ENCODE measurements at regions not wholly inside any gene's neighbourhood (a gene's known extent, or its start where the extent isn't known, plus 50 kb on each side); places are given as distances from the start of the nearest gene placed in this dataset.

DNA sequence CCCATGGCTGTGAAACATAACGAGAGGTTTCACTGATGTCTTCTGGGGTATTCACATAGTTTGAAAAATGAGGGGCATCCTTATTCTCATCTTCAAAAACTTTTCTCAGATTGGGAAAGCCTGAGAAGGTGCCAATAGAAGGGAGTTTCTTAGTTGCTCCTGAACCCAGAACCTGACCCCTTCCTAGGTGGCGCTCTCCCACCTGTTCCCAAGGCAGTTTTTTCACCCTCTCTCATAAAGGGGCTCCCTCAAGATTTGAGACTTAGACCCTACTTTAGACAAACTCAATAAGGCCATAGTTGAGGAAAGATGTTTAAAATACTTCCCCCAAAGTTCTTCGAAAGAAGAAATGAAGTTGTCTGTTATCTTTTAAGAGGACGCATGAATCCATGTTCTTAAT, 142.2 kb downstream of the FGF9 start:
- Histone ChIP-seq H3K27ac (no peak overlapping the region), H3K4me3 (no peak overlapping the region), H3K4me1 (ENCODE audit: control insufficient read depth in 1 of 2, low read depth in 2 of 2) (no peaks in the 10 kb centered on the region), H3K36me3 (no peaks in the 10 kb centered on the region), H3K27me3 (replicated peaks; ENCODE audit: insufficient read depth) (no peaks in the 10 kb centered on the region), H3K9me3 (no peaks in the 10 kb centered on the region)
- ATAC-seq (ENCODE audit: insufficient number of reproducible peaks, low FRiP score, low read depth) (no peak), DNase-seq (ENCODE audit: low spot score) (no peak)
- TF ChIP-seq, protein P1, sequence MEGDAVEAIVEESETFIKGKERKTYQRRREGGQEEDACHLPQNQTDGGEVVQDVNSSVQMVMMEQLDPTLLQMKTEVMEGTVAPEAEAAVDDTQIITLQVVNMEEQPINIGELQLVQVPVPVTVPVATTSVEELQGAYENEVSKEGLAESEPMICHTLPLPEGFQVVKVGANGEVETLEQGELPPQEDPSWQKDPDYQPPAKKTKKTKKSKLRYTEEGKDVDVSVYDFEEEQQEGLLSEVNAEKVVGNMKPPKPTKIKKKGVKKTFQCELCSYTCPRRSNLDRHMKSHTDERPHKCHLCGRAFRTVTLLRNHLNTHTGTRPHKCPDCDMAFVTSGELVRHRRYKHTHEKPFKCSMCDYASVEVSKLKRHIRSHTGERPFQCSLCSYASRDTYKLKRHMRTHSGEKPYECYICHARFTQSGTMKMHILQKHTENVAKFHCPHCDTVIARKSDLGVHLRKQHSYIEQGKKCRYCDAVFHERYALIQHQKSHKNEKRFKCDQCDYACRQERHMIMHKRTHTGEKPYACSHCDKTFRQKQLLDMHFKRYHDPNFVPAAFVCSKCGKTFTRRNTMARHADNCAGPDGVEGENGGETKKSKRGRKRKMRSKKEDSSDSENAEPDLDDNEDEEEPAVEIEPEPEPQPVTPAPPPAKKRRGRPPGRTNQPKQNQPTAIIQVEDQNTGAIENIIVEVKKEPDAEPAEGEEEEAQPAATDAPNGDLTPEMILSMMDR (IDR thresholded peaks at IDR 0.05): no peak

GRCh38 chr13:21813844-21814243, 143.0 kb downstream of the FGF9 start:
- H3K4me1 ChIP-seq (ENCODE audit: control insufficient read depth in 1 of 2, low read depth in 2 of 2): no peaks in the 10 kb centered on the region
- no peak overlapping the region for H3K27ac ChIP-seq
- H3K27me3 ChIP-seq (replicated peaks; ENCODE audit: insufficient read depth): no peaks in the 10 kb centered on the region
- no peak overlapping the region for H3K4me3 ChIP-seq
- ATAC-seq (ENCODE audit: insufficient number of reproducible peaks, low FRiP score, low read depth): no peak
- H3K9me3 ChIP-seq: no peaks in the 10 kb centered on the region
- DNase-seq (ENCODE audit: low spot score): no peak
- H3K36me3 ChIP-seq: no peaks in the 10 kb centered on the region
- TF ChIP-seq, protein P1 (IDR thresholded peaks at IDR 0.05): no peak

DNA sequence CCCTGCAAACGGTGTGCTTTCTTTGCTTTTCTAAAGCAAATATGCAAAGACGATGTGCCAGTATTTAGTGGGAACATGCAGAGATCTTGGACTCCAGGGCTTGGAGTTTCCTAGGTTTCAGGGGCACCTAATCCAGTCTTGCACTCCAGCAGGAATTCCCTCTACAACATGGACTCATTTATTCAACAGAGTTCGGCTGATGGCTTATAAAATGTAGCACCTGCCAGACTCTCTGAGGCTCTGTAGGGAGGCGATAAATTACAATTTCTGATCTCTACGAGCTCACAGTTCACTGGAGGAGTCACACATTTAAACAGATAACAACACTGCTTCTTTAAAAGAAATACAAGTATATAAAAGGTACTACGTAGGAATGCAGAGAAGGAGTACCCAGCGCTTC, 143.7 kb downstream of the FGF9 start:
- H3K27me3 ChIP-seq (replicated peaks; ENCODE audit: insufficient read depth): no peaks in the 10 kb centered on the region
- no peaks in the 10 kb centered on the region for H3K9me3 ChIP-seq
- H3K4me1 ChIP-seq (ENCODE audit: control insufficient read depth in 1 of 2, low read depth in 2 of 2): no peaks in the 10 kb centered on the region
- no peak for DNase-seq (ENCODE audit: low spot score)
- ATAC-seq (ENCODE audit: insufficient number of reproducible peaks, low FRiP score, low read depth): no peak
- TF ChIP-seq, protein P1 (IDR thresholded peaks at IDR 0.05): no peak
- H3K4me3 ChIP-seq: no peak overlapping the region
- H3K27ac ChIP-seq: no peak overlapping the region
- no peaks in the 10 kb centered on the region for H3K36me3 ChIP-seq

DNA sequence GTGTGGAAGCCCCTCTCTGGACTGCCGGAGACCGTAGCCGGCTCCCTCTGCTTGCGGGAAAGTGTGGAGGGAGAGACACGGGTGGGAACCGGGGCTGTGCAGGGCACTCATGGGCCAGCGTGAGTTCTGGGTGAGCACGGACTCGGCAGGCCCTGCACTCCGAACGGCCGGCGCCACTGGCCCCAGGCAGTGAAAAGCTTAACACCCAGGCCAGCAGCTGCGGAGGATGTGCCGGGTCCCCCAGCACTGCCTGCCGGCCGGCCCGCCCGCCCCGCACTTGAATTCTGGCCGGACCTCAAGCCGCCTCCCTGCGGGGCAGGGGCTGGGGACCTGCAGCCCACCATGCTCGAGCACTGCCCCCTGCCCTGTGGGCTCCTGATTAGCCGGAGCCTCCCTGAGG, 147.0 kb downstream of the FGF9 start:
- H3K4me3 ChIP-seq: no peak overlapping the region
- DNase-seq (ENCODE audit: low spot score) (no peak), ATAC-seq (ENCODE audit: insufficient number of reproducible peaks, low FRiP score, low read depth) (no peak)
- TF ChIP-seq, protein P1 (IDR thresholded peaks at IDR 0.05): no peak
- no peaks in the 10 kb centered on the region for H3K27me3 ChIP-seq (replicated peaks; ENCODE audit: insufficient read depth)
- H3K36me3 ChIP-seq: no peaks in the 10 kb centered on the region
- no peaks in the 10 kb centered on the region for H3K4me1 ChIP-seq (ENCODE audit: control insufficient read depth in 1 of 2, low read depth in 2 of 2)
- no peaks in the 10 kb centered on the region for H3K9me3 ChIP-seq
- H3K27ac ChIP-seq: no peak overlapping the region

DNA sequence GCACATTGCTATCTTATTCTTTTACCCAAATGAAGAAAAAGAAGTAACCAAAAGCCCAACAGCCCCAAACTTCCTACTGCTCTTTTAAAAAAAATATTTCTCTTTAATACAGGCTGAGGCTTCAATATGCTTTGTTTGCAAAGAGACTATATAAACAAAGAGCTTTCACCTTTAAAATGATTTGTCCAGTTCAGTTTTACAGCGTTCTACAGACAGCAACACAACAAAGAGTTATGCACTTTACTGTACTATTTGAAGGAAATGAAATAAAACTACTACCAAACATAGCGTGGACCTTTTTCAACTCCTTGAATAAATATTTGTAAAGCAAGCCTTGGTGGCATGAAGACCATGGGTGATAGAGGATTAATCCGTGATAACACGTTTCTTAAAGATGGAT, 151.2 kb downstream of the FGF9 start:
- no peak overlapping the region for H3K27ac ChIP-seq
- ATAC-seq (ENCODE audit: insufficient number of reproducible peaks, low FRiP score, low read depth) (no peak), DNase-seq (ENCODE audit: low spot score) (no peak)
- H3K9me3 ChIP-seq: no peaks in the 10 kb centered on the region
- H3K36me3 ChIP-seq: no peaks in the 10 kb centered on the region
- H3K27me3 ChIP-seq (replicated peaks; ENCODE audit: insufficient read depth): no peaks in the 10 kb centered on the region
- no peak overlapping the region for H3K4me3 ChIP-seq
- TF ChIP-seq, protein P1 (IDR thresholded peaks at IDR 0.05): no peak
- H3K4me1 ChIP-seq (ENCODE audit: control insufficient read depth in 1 of 2, low read depth in 2 of 2): no peaks in the 10 kb centered on the region
